GM12878 (cell line): ENCODE measurements at regions not wholly inside any gene's neighbourhood (a gene's known extent, or its start where the extent isn't known, plus 50 kb on each side); places are given as distances from the start of the nearest gene placed in this dataset.

Experiments
- CEBPB ChIP-seq, 2 experiments: fragments of 150-350 bp in 1 of 2; IDR thresholded peaks; 2 replicates each; pipeline ENCODE4 v1.6.1; 2012 to 2014; ENCODE audit warnings: low read depth in 2 of 2, low read length in 2 of 2, borderline replicate concordance in 1 of 2, inconsistent platforms in 1 of 2
- CHD1 ChIP-seq: IDR thresholded peaks from 2 replicates; pipeline ENCODE4 v1.6.1; 2012; ENCODE audit warnings: low read depth, low read length, improper control_type of control experiment
- ESRRA ChIP-seq: IDR thresholded peaks from 2 replicates; pipeline ENCODE4 v1.6.1; 2012; ENCODE audit warnings: mild to moderate bottlenecking, low read length, improper control_type of control experiment
- EZH2 ChIP-seq: IDR thresholded peaks from 2 replicates; pipeline ENCODE4 v1.6.1; 2012; ENCODE audit warnings: low read depth, mild to moderate bottlenecking, control low read depth, inconsistent platforms, low read length, borderline replicate concordance; ENCODE audit not compliant: control insufficient read depth
- IKZF2 ChIP-seq, 2 experiments: fragments of 450-650 bp; IDR thresholded peaks; 2 replicates each; pipeline ENCODE4 v1.6.1; 2017; ENCODE audit warnings: mild to moderate bottlenecking in 2 of 2, moderate library complexity in 2 of 2
- KLF5 ChIP-seq: fragments of 450-650 bp; IDR thresholded peaks from 2 replicates; pipeline ENCODE4 v1.6.1; 2014; ENCODE audit warnings: mild to moderate bottlenecking; ENCODE audit not compliant: partially characterized antibody
- MEF2A ChIP-seq: IDR thresholded peaks from 2 replicates; pipeline ENCODE4 v1.6.1; 2011; ENCODE audit warnings: low read depth, mild to moderate bottlenecking, low read length, moderate library complexity; ENCODE audit not compliant: insufficient read depth
- MXI1 ChIP-seq: fragments of 150-350 bp; IDR thresholded peaks from 2 replicates; pipeline ENCODE4 v1.6.1; 2011; ENCODE audit warnings: low read depth, mild to moderate bottlenecking, inconsistent platforms, low read length, improper control_type of control experiment
- NFYB ChIP-seq: IDR thresholded peaks from 2 replicates; pipeline ENCODE4 v1.6.1; 2011; ENCODE audit warnings: low read depth, mild to moderate bottlenecking, low read length, improper control_type of control experiment, moderate library complexity; ENCODE audit not compliant: insufficient read depth
- NR2F1 ChIP-seq: fragments of 450-650 bp; conservative IDR thresholded peaks from 2 replicates; pipeline ENCODE4 v1.6.1; 2017; ENCODE audit warnings: mild to moderate bottlenecking
- POLR2A ChIP-seq: IDR thresholded peaks from 2 replicates; pipeline ENCODE4 v1.6.1; 2011; ENCODE audit warnings: low read depth, mild to moderate bottlenecking, low read length
- SMAD5 ChIP-seq: IDR thresholded peaks from 2 replicates; pipeline ENCODE4 v1.6.1; 2016; ENCODE audit warnings: antibody characterized with exemption, low read depth
- SMARCA5 ChIP-seq: fragments of 450-650 bp; IDR thresholded peaks from 2 replicates; pipeline ENCODE4 v1.6.1; 2017; ENCODE audit warnings: mild to moderate bottlenecking
- SMC3 ChIP-seq: IDR thresholded peaks from 2 replicates; pipeline ENCODE4 v1.6.1; 2011; ENCODE audit warnings: low read length, improper control_type of control experiment, borderline replicate concordance
- SPI1 ChIP-seq: IDR thresholded peaks from 2 replicates; pipeline ENCODE4 v1.6.1; 2011; ENCODE audit warnings: low read depth, mild to moderate bottlenecking, low read length, moderate library complexity, borderline replicate concordance; ENCODE audit not compliant: insufficient read depth
- SREBF1 ChIP-seq: IDR thresholded peaks from 2 replicates; pipeline ENCODE4 v1.6.1; 2012; ENCODE audit warnings: mild to moderate bottlenecking, low read length
- SREBF2 ChIP-seq: IDR thresholded peaks from 2 replicates; pipeline ENCODE4 v1.6.1; 2012; ENCODE audit warnings: mild to moderate bottlenecking, low read length
- SUZ12 ChIP-seq: fragments of 200-600 bp; sonication (generic); IDR thresholded peaks from one replicate; pipeline ENCODE4 v1.6.1; 2018; ENCODE audit warnings: antibody characterized with exemption, mild to moderate bottlenecking; ENCODE audit not compliant: unreplicated experiment
- YBX1 ChIP-seq: fragments of 450-650 bp; IDR thresholded peaks from 2 replicates; pipeline ENCODE4 v1.6.1; 2016; ENCODE audit warnings: antibody characterized with exemption
- ZNF217 ChIP-seq: fragments of 450-650 bp; IDR thresholded peaks from 2 replicates; pipeline ENCODE4 v1.6.1; 2017; ENCODE audit warnings: antibody characterized with exemption, mild to moderate bottlenecking
- ZSCAN29 ChIP-seq: fragments of 450-650 bp; IDR thresholded peaks from 2 replicates; pipeline ENCODE4 v1.6.1; 2017; ENCODE audit warnings: mild to moderate bottlenecking, moderate library complexity
- ZZZ3 ChIP-seq: IDR thresholded peaks from 2 replicates; pipeline ENCODE4 v1.6.1; 2011; ENCODE audit warnings: low read depth; ENCODE audit not compliant: control insufficient read depth, insufficient read length
- TF ChIP-seq, protein P1 (sequence below): fragments of 450-650 bp; IDR thresholded peaks from 2 replicates; pipeline ENCODE4 v1.6.1; 2017; ENCODE audit warnings: mild to moderate bottlenecking, moderate library complexity
- TF ChIP-seq, protein P2 (sequence below): fragments of 450-650 bp; formaldehyde crosslinking; IDR thresholded peaks from 2 replicates; pipeline ENCODE4 v1.4.0; 2022; ENCODE audit warnings: mild to moderate bottlenecking, moderate library complexity
- TF ChIP-seq, protein P3 (sequence below): fragments of 450-650 bp; IDR thresholded peaks from 2 replicates; pipeline ENCODE4 v1.6.1; 2014; ENCODE audit warnings: mild to moderate bottlenecking

DNA sequence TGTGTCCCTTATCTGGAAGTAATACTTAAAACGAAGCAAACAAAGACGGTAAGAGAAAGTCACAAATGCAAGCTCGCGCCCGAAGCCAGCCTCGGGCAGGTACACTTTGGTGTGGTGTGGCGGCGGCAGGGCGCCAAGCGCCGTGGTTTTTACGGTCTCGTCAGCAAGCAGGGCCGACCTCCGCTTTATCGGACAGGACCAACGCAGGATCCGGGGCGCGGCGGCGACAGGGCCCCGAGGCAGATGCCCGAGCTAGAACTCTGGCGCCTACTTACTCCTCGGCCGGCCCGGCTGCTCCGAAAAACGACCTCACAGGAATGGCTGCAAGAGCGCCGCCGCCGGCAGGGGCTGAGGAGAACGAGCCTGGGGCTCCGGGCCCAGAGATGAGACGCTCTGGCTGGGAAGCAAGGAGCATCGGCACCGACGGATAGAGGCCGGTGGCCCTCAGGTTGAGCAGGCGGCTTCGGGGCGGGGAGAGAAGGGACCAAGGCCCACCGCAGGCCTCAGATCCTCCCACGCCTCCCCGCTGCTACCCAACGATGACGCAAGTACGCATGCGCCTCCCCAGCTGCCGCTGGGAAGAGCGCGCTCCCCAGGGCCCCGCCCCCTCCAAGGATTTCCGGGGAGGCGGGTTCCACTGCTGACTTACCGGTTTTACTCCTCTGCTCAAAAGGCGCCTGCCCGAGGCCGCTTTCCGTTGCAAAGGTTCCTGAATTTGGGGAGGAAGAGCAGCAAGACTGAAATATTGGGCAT, 60.6 kb downstream of the FAM217A start (continued):
- TF ChIP-seq CEBPB (IDR thresholded peaks at IDR 0.05; ENCODE audit: borderline replicate concordance in 1 of 2, low read depth in 2 of 2, low read length in 2 of 2) = no peak
- TF ChIP-seq MEF2A = no peak
- no peak for TF ChIP-seq SREBF2
- no peak for TF ChIP-seq NFYB
- TF ChIP-seq SUZ12 = no peak
- no peak for TF ChIP-seq CHD1
- TF ChIP-seq EZH2 = no peak
- no peak for TF ChIP-seq SMAD5
- no peak for TF ChIP-seq ZNF217
- TF ChIP-seq SMARCA5 = peak; percentile 89
- 0 out of 2 replicates have a peak, but pooled peaks have one; percentile 1 for TF ChIP-seq NR2F1
- no peak for TF ChIP-seq YBX1
- no peak for TF ChIP-seq SMC3
- no peak for TF ChIP-seq KLF5
- TF ChIP-seq POLR2A = peak; percentile 95
- TF ChIP-seq, protein P1, sequence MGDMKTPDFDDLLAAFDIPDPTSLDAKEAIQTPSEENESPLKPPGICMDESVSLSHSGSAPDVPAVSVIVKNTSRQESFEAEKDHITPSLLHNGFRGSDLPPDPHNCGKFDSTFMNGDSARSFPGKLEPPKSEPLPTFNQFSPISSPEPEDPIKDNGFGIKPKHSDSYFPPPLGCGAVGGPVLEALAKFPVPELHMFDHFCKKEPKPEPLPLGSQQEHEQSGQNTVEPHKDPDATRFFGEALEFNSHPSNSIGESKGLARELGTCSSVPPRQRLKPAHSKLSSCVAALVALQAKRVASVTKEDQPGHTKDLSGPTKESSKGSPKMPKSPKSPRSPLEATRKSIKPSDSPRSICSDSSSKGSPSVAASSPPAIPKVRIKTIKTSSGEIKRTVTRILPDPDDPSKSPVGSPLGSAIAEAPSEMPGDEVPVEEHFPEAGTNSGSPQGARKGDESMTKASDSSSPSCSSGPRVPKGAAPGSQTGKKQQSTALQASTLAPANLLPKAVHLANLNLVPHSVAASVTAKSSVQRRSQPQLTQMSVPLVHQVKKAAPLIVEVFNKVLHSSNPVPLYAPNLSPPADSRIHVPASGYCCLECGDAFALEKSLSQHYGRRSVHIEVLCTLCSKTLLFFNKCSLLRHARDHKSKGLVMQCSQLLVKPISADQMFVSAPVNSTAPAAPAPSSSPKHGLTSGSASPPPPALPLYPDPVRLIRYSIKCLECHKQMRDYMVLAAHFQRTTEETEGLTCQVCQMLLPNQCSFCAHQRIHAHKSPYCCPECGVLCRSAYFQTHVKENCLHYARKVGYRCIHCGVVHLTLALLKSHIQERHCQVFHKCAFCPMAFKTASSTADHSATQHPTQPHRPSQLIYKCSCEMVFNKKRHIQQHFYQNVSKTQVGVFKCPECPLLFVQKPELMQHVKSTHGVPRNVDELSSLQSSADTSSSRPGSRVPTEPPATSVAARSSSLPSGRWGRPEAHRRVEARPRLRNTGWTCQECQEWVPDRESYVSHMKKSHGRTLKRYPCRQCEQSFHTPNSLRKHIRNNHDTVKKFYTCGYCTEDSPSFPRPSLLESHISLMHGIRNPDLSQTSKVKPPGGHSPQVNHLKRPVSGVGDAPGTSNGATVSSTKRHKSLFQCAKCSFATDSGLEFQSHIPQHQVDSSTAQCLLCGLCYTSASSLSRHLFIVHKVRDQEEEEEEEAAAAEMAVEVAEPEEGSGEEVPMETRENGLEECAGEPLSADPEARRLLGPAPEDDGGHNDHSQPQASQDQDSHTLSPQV = no peak
- TF ChIP-seq SPI1 = no peak
- TF ChIP-seq, protein P2, sequence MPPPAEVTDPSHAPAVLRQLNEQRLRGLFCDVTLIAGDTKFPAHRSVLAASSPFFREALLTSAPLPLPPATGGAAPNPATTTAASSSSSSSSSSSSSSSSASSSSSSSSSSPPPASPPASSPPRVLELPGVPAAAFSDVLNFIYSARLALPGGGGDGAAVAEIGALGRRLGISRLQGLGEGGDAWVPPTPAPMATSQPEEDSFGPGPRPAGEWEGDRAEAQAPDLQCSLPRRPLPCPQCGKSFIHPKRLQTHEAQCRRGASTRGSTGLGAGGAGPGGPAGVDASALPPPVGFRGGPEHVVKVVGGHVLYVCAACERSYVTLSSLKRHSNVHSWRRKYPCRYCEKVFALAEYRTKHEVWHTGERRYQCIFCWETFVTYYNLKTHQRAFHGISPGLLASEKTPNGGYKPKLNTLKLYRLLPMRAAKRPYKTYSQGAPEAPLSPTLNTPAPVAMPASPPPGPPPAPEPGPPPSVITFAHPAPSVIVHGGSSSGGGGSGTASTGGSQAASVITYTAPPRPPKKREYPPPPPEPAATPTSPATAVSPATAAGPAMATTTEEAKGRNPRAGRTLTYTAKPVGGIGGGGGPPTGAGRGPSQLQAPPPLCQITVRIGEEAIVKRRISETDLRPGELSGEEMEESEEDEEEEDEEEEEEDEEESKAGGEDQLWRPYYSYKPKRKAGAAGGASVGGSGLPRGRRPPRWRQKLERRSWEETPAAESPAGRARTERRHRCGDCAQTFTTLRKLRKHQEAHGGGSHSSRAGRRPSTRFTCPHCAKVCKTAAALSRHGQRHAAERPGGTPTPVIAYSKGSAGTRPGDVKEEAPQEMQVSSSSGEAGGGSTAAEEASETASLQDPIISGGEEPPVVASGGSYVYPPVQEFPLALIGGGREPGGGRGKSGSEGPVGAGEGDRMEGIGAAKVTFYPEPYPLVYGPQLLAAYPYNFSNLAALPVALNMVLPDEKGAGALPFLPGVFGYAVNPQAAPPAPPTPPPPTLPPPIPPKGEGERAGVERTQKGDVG = no peak
- TF ChIP-seq ZSCAN29 = no peak
- peak; percentile 11; the same call in 1 of the 2 replicates for TF ChIP-seq SREBF1
- TF ChIP-seq ZZZ3 = no peak
- TF ChIP-seq IKZF2 (IDR thresholded peaks at IDR 0.05) = peak; percentile 56 to 62; a peak in 3 of 4 replicates
- TF ChIP-seq, protein P3, sequence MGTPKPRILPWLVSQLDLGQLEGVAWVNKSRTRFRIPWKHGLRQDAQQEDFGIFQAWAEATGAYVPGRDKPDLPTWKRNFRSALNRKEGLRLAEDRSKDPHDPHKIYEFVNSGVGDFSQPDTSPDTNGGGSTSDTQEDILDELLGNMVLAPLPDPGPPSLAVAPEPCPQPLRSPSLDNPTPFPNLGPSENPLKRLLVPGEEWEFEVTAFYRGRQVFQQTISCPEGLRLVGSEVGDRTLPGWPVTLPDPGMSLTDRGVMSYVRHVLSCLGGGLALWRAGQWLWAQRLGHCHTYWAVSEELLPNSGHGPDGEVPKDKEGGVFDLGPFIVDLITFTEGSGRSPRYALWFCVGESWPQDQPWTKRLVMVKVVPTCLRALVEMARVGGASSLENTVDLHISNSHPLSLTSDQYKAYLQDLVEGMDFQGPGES = no peak
- no peak for TF ChIP-seq ESRRA
- peak; percentile 75 for TF ChIP-seq MXI1
